Kidney (tissue), 13 donors: ENCODE measurements at regions not wholly inside any gene's neighbourhood (a gene's known extent, or its start where the extent isn't known, plus 50 kb on each side); places are given as distances from the start of the nearest gene placed in this dataset.
A peak's percentile ranks its signal among the peaks of the same experiment; 100 is the strongest.

ENCODE experiments used
- DNase-seq, 5 donors: peaks; one replicate each; pipeline ENCODE4 v3.0.0-alpha.2; 2013 to 2020
- FAIRE-seq: peaks from 2 replicates; lab custom pipeline; 2012; peaks lifted over from hg19 to GRCh38; lab: Jason Lieb, UNC
- H3K27ac ChIP-seq, 2 donors: one replicate each; pipeline ENCODE4 v1.7.0; 2013; ENCODE audit warnings: low read depth in 2 of 2, low read length in 2 of 2, inconsistent platforms in 1 of 2
- H3K27me3 ChIP-seq: one replicate; pipeline ENCODE4 v1.7.1; 2013; ENCODE audit warnings: low read length, inconsistent platforms; ENCODE audit not compliant: control insufficient read depth, insufficient read depth
- H3K36me3 ChIP-seq, 3 donors: one replicate each; pipeline versions ENCODE4 v1.7.0 to v1.7.1; 2013; ENCODE audit warnings: low read length in 3 of 3, control low read depth in 1 of 3, inconsistent platforms in 1 of 3; ENCODE audit not compliant: insufficient read depth in 3 of 3, control insufficient read depth in 2 of 3
- H3K4me1 ChIP-seq, 3 donors: one replicate each; pipeline versions ENCODE4 v1.7.0 to v1.7.1; 2013; ENCODE audit warnings: low read length in 3 of 3, inconsistent platforms in 1 of 3, low read depth in 1 of 3; ENCODE audit not compliant: control insufficient read depth in 2 of 3, insufficient read depth in 2 of 3
- H3K4me3 ChIP-seq, 3 donors: one replicate each; pipeline versions ENCODE4 v1.7.0 to v1.8.1; 2013; ENCODE audit warnings: low read length in 3 of 3, control low read depth in 1 of 3, inconsistent platforms in 1 of 3
- H3K9ac ChIP-seq, 3 donors: one replicate each; pipeline versions ENCODE4 v1.7.0 to v1.7.1; 2013; ENCODE audit warnings: low read length in 3 of 3, control low read depth in 1 of 3, inconsistent platforms in 1 of 3
- H3K9me3 ChIP-seq, 3 donors: one replicate each; pipeline versions ENCODE4 v1.7.0 to v1.7.1; 2013; ENCODE audit warnings: low read length in 3 of 3, control low read depth in 1 of 3, inconsistent platforms in 1 of 3; ENCODE audit not compliant: control insufficient read depth in 2 of 3, insufficient read depth in 1 of 3
- CTCF ChIP-seq: IDR thresholded peaks from 3 replicates; pipeline ENCODE4 v1.5.1; 2012; ENCODE audit warnings: mild to moderate bottlenecking, moderate library complexity, borderline replicate concordance; ENCODE audit not compliant: insufficient read depth; ENCODE audit errors: extremely low read depth
- intact Hi-C: fragments of 100-400 bp; cut with DNase I; formaldehyde crosslinking; loops from one replicate; pipeline ENCODE4 v1.11.1; 2022
- donor health status: control.
- donor health status: control.
- donor health status: control.
- donor health status: control.
- donor health status: control.
- donor health status: DM: yes; HTN: yes; CAD: no.
- donor health status: Normal renal cell carcinoma (clear cell type).

- intact Hi-C loops = no loop called here
- peak; percentile 27 for FAIRE-seq
- H3K27ac ChIP-seq = no peak overlapping the region
These were observed 112.5 kb downstream of the KLF5 start for GRCh38 chr13:73171271-73171682.

GRCh38 chr13:73169971-73170370, 111.2 kb downstream of the KLF5 start:
- DNase-seq = no peak
- Histone ChIP-seq H3K4me1 (peaks cover 0 to 11% (median 6%) of the 10 kb centered on the region in 3 donors), H3K9ac (no peak overlapping the region), H3K27me3 (no peaks in the 10 kb centered on the region), H3K36me3 (no peaks in the 10 kb centered on the region), H3K4me3 (no peak overlapping the region), H3K27ac (no peak overlapping the region), H3K9me3 (no peaks in the 10 kb centered on the region)
- TF ChIP-seq CTCF = no peak
- intact Hi-C loops = no loop called here
- no peak for FAIRE-seq

More at GRCh38 chr13:73171271-73171682, 112.5 kb downstream of the KLF5 start:
- no peak overlapping the region for H3K4me3 ChIP-seq
- no peak for TF ChIP-seq CTCF
- H3K36me3 ChIP-seq = no peaks in the 10 kb centered on the region
- H3K4me1 ChIP-seq = peaks cover 0 to 11% (median 6%) of the 10 kb centered on the region in 3 donors
- H3K9ac ChIP-seq = no peak overlapping the region
- no peak for DNase-seq
- H3K27me3 ChIP-seq = no peaks in the 10 kb centered on the region
- no peaks in the 10 kb centered on the region for H3K9me3 ChIP-seq

GRCh38 chr13:73168953-73169401, 110.2 kb downstream of the KLF5 start:
- FAIRE-seq (no peak), DNase-seq (peak in 1 of 5 donors; percentile 27)
- Histone ChIP-seq H3K9me3 (no peaks in the 10 kb centered on the region), H3K9ac (no peak overlapping the region), H3K27ac (no peak overlapping the region), H3K4me1 (peaks cover 0 to 11% (median 6%) of the 10 kb centered on the region in 3 donors), H3K27me3 (no peaks in the 10 kb centered on the region), H3K36me3 (no peaks in the 10 kb centered on the region), H3K4me3 (no peak overlapping the region)
- TF ChIP-seq CTCF = no peak
- intact Hi-C loops = no loop called here
